BE2C (cell line): ENCODE measurements at regions not wholly inside any gene's neighbourhood (a gene's known extent, or its start where the extent isn't known, plus 50 kb on each side); places are given as distances from the start of the nearest gene placed in this dataset.

ENCODE experiments used
- DNase-seq: peaks from one replicate; pipeline ENCODE4 v3.0.0-alpha.2; 2020
- H3K27me3 ChIP-seq: fragments of 250-450 bp; sonication (Bioruptor Pico); 2 replicates; pipeline ENCODE4 v1.5.1; 2020; ENCODE audit warnings: mild to moderate bottlenecking
- H3K36me3 ChIP-seq: fragments of 250-450 bp; sonication (Bioruptor Pico); 2 replicates; pipeline ENCODE4 v1.5.1; 2020; ENCODE audit warnings: mild to moderate bottlenecking
- H3K4me1 ChIP-seq: fragments of 250-450 bp; sonication (Bioruptor Pico); 2 replicates; pipeline ENCODE4 v1.5.1; 2020
- H3K4me3 ChIP-seq: 2 replicates; pipeline ENCODE4 v1.5.1; 2011; ENCODE audit warnings: low read depth, low read length
- H3K9me3 ChIP-seq: fragments of 250-450 bp; sonication (Bioruptor Pico); 2 replicates; pipeline ENCODE4 v1.5.1; 2020
- CTCF ChIP-seq: IDR thresholded peaks from 2 replicates; pipeline ENCODE4 v1.5.1; 2012; ENCODE audit warnings: mild to moderate bottlenecking, low read depth, low read length

GRCh38 chr12:65586796-65587195, 237.5 kb upstream of the HMGA2 start:
- no peak for TF ChIP-seq CTCF
- no peaks in the 10 kb centered on the region for H3K9me3 ChIP-seq
- H3K27me3 ChIP-seq: no peaks in the 10 kb centered on the region
- H3K4me3 ChIP-seq: no peak overlapping the region
- H3K36me3 ChIP-seq: no peaks in the 10 kb centered on the region
- no peaks in the 10 kb centered on the region for H3K4me1 ChIP-seq
- no peak for DNase-seq

GRCh38 chr12:65590318-65590717, 234.0 kb upstream of the HMGA2 start:
- no peaks in the 10 kb centered on the region for H3K36me3 ChIP-seq
- H3K4me3 ChIP-seq: no peak overlapping the region
- H3K9me3 ChIP-seq: no peaks in the 10 kb centered on the region
- no peaks in the 10 kb centered on the region for H3K4me1 ChIP-seq
- TF ChIP-seq CTCF: no peak
- no peak for DNase-seq
- no peaks in the 10 kb centered on the region for H3K27me3 ChIP-seq

GRCh38 chr12:65592416-65592815, 231.9 kb upstream of the HMGA2 start:
- H3K27me3 ChIP-seq: no peaks in the 10 kb centered on the region
- no peak for DNase-seq
- no peaks in the 10 kb centered on the region for H3K4me1 ChIP-seq
- no peaks in the 10 kb centered on the region for H3K36me3 ChIP-seq
- TF ChIP-seq CTCF: no peak
- H3K4me3 ChIP-seq: no peak overlapping the region
- H3K9me3 ChIP-seq: no peaks in the 10 kb centered on the region

GRCh38 chr12:65593239-65593701, 231.0 kb upstream of the HMGA2 start:
- DNase-seq: no peak
- Histone ChIP-seq H3K4me1 (no peaks in the 10 kb centered on the region), H3K9me3 (no peaks in the 10 kb centered on the region), H3K4me3 (no peak overlapping the region), H3K27me3 (no peaks in the 10 kb centered on the region), H3K36me3 (no peaks in the 10 kb centered on the region)
- TF ChIP-seq CTCF: no peak

GRCh38 chr12:65594409-65594808, 229.9 kb upstream of the HMGA2 start:
- no peaks in the 10 kb centered on the region for H3K36me3 ChIP-seq
- no peaks in the 10 kb centered on the region for H3K27me3 ChIP-seq
- no peak for TF ChIP-seq CTCF
- H3K9me3 ChIP-seq: no peaks in the 10 kb centered on the region
- H3K4me3 ChIP-seq: no peak overlapping the region
- DNase-seq: no peak
- H3K4me1 ChIP-seq: no peaks in the 10 kb centered on the region

GRCh38 chr12:65595016-65595560, 229.2 kb upstream of the HMGA2 start:
- DNase-seq: no peak
- Histone ChIP-seq H3K9me3 (no peaks in the 10 kb centered on the region), H3K27me3 (no peaks in the 10 kb centered on the region), H3K4me1 (no peaks in the 10 kb centered on the region), H3K36me3 (no peaks in the 10 kb centered on the region), H3K4me3 (no peak overlapping the region)
- no peak for TF ChIP-seq CTCF
